ENCODE measurements at regions not wholly inside any gene's neighbourhood (a gene's known extent, or its start where the extent isn't known, plus 50 kb on each side); places are given as distances from the start of the nearest gene placed in this dataset.

DNA sequence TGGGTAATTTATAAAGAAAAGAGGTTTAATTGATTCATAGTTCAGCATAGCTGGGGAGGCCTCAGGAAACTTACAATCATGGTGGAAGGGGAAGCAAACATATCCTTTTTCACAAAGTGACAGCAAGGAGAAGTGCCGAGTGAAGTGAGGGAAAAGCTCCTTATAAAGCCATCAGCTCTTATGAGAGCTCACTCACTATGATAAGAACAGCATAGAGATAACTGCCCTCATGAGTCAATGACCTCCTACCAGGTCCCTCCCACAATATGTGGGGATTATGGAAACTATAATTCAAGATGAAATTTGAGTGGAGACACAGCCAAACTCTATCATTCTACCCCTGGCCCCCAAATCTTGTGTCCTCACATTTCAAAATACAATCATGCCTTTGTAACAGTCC lies 115.8 kb upstream of the LAMA2 start:
- Histone ChIP-seq H4K20me1 (ENCODE audit: insufficient read depth, low read length) (no peaks in the 10 kb centered on the region), H3K36me3 (ENCODE audit: insufficient read depth, low read length) (no peaks in the 10 kb centered on the region), H3K9me3 (ENCODE audit: low read depth, low read length) (no peaks in the 10 kb centered on the region), H3K4me2 (ENCODE audit: insufficient read depth, low read length) (no peak overlapping the region), H3K27ac (ENCODE audit: low read depth, low read length) (no peak overlapping the region), H3K27me3 (ENCODE audit: insufficient read depth, low read length) (no peaks in the 10 kb centered on the region), H3K79me2 (ENCODE audit: insufficient read depth, low read length) (no peaks in the 10 kb centered on the region), H3K4me3 (ENCODE audit: insufficient read depth, low read length) (no peak overlapping the region), H2AFZ (ENCODE audit: low read length) (no peak overlapping the region), H3K4me1 (ENCODE audit: insufficient read depth, low read length) (no peaks in the 10 kb centered on the region)
- no peak for DNase-seq (ENCODE audit: insufficient read length, low spot score, missing footprints)
- TF ChIP-seq, protein P1, sequence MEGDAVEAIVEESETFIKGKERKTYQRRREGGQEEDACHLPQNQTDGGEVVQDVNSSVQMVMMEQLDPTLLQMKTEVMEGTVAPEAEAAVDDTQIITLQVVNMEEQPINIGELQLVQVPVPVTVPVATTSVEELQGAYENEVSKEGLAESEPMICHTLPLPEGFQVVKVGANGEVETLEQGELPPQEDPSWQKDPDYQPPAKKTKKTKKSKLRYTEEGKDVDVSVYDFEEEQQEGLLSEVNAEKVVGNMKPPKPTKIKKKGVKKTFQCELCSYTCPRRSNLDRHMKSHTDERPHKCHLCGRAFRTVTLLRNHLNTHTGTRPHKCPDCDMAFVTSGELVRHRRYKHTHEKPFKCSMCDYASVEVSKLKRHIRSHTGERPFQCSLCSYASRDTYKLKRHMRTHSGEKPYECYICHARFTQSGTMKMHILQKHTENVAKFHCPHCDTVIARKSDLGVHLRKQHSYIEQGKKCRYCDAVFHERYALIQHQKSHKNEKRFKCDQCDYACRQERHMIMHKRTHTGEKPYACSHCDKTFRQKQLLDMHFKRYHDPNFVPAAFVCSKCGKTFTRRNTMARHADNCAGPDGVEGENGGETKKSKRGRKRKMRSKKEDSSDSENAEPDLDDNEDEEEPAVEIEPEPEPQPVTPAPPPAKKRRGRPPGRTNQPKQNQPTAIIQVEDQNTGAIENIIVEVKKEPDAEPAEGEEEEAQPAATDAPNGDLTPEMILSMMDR (IDR thresholded peaks at IDR 0.05; ENCODE audit: extremely low read depth, low read depth, low read length) = no peak

DNA sequence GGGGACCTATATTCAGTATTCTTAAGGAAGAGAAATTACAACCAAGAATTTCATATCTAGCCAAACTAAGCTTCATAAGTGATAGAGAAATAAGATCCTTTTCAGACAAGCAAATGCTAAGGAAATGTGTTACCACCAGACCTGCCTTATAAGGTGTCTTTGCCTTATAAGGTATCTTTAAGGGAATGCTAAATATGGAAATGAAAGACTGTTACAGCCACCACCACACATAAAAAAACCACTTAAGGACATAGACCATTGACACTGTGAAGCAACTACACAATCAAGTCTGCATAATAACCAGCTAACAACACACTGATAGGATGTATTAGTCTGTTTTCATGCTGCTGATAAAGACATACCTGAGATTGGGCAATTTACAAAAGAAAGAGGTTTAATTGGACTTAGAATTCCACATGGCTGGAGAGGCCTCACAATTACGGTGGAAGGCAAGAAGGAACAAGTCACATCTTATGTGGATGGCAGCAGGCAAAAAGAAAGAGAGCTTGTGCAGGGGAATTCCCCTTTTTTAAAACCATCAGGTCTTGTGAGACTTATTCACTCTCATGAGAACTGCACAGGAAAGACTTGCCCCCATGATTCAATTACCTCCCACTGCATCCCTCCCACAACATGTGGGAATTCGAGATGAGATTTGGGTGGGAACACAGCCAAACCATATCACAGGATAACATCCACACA lies 119.2 kb upstream of the LAMA2 start:
- H3K36me3 ChIP-seq (ENCODE audit: insufficient read depth, low read length) = no peaks in the 10 kb centered on the region
- no peak overlapping the region for H3K4me2 ChIP-seq (ENCODE audit: insufficient read depth, low read length)
- no peak overlapping the region for H2AFZ ChIP-seq (ENCODE audit: low read length)
- H3K27me3 ChIP-seq (ENCODE audit: insufficient read depth, low read length) = no peaks in the 10 kb centered on the region
- H3K4me1 ChIP-seq (ENCODE audit: insufficient read depth, low read length) = no peaks in the 10 kb centered on the region
- H3K4me3 ChIP-seq (ENCODE audit: insufficient read depth, low read length) = no peak overlapping the region
- DNase-seq (ENCODE audit: insufficient read length, low spot score, missing footprints) = no peak
- H3K9me3 ChIP-seq (ENCODE audit: low read depth, low read length) = no peaks in the 10 kb centered on the region
- TF ChIP-seq, protein P1 (IDR thresholded peaks at IDR 0.05; ENCODE audit: extremely low read depth, low read depth, low read length) = no peak
- no peak overlapping the region for H3K27ac ChIP-seq (ENCODE audit: low read depth, low read length)
- no peaks in the 10 kb centered on the region for H3K79me2 ChIP-seq (ENCODE audit: insufficient read depth, low read length)
- H4K20me1 ChIP-seq (ENCODE audit: insufficient read depth, low read length) = no peaks in the 10 kb centered on the region

DNA sequence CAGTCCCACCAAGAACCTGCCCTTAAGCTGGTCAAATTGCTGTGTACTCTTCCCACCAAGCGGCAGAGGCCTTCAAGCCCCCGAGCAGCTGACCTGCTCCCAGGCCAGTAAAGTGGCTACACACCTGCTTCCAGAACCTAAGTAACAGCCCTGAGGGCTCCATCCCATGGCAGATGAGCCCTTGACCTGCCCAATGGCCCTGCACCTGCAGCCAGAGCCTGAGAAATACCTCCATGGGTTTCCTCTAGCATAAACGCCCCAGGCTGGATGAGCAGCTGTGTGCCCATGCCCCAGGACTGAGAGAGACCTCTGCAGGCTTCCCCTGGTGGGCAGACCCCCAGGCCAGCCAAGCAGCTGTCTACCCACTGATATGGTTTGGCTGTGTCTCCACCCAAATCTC lies 123.0 kb upstream of the LAMA2 start:
- Histone ChIP-seq H3K27ac (ENCODE audit: low read depth, low read length) (no peak overlapping the region), H3K79me2 (ENCODE audit: insufficient read depth, low read length) (no peaks in the 10 kb centered on the region), H2AFZ (ENCODE audit: low read length) (no peak overlapping the region), H3K4me2 (ENCODE audit: insufficient read depth, low read length) (no peak overlapping the region), H3K27me3 (ENCODE audit: insufficient read depth, low read length) (no peaks in the 10 kb centered on the region), H4K20me1 (ENCODE audit: insufficient read depth, low read length) (no peaks in the 10 kb centered on the region), H3K36me3 (ENCODE audit: insufficient read depth, low read length) (no peaks in the 10 kb centered on the region), H3K4me3 (ENCODE audit: insufficient read depth, low read length) (no peak overlapping the region), H3K4me1 (ENCODE audit: insufficient read depth, low read length) (no peaks in the 10 kb centered on the region), H3K9me3 (ENCODE audit: low read depth, low read length) (no peaks in the 10 kb centered on the region)
- DNase-seq (ENCODE audit: insufficient read length, low spot score, missing footprints) = no peak
- TF ChIP-seq, protein P1 (IDR thresholded peaks at IDR 0.05; ENCODE audit: extremely low read depth, low read depth, low read length) = no peak

DNA sequence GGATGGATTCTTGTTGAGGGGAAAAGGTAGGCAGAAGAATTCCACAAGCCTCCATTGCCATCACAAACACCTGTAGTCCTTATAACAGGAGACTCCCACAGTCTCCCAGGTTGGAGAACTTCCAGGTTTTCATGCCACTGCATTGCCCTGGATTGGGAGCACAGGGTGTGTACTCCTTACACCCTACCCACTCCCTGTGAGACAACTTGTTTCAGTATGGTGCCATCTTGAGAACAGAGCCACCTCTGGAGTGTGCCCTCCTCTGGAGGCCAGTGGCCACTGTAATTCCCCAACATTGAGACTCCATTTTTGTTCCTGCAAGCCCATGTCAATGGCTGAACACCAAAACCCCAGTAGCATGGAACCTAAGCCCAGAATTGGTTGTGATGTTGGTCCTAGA lies 123.5 kb upstream of the LAMA2 start:
- H3K4me1 ChIP-seq (ENCODE audit: insufficient read depth, low read length) = no peaks in the 10 kb centered on the region
- DNase-seq (ENCODE audit: insufficient read length, low spot score, missing footprints) = no peak
- H3K36me3 ChIP-seq (ENCODE audit: insufficient read depth, low read length) = no peaks in the 10 kb centered on the region
- H3K27ac ChIP-seq (ENCODE audit: low read depth, low read length) = no peak overlapping the region
- H4K20me1 ChIP-seq (ENCODE audit: insufficient read depth, low read length) = no peaks in the 10 kb centered on the region
- H3K4me3 ChIP-seq (ENCODE audit: insufficient read depth, low read length) = no peak overlapping the region
- no peaks in the 10 kb centered on the region for H3K27me3 ChIP-seq (ENCODE audit: insufficient read depth, low read length)
- no peak overlapping the region for H2AFZ ChIP-seq (ENCODE audit: low read length)
- H3K4me2 ChIP-seq (ENCODE audit: insufficient read depth, low read length) = no peak overlapping the region
- no peaks in the 10 kb centered on the region for H3K9me3 ChIP-seq (ENCODE audit: low read depth, low read length)
- H3K79me2 ChIP-seq (ENCODE audit: insufficient read depth, low read length) = no peaks in the 10 kb centered on the region
- TF ChIP-seq, protein P1 (IDR thresholded peaks at IDR 0.05; ENCODE audit: extremely low read depth, low read depth, low read length) = no peak

Data from osteoblast (primary cell).